ENCODE measurements at regions not wholly inside any gene's neighbourhood (a gene's known extent, or its start where the extent isn't known, plus 50 kb on each side); places are given as distances from the start of the nearest gene placed in this dataset.

GRCh38 chr9:13967011-13967410 lies 346.9 kb downstream of the NFIB start:
- Histone ChIP-seq H3K9ac (replicated peaks; ENCODE audit: extremely low read depth, insufficient read depth, low read length) (no peak overlapping the region), H3K4me2 (ENCODE audit: insufficient read depth, low read length) (no peak overlapping the region), H3K4me3 (replicated peaks in 1 of 3; ENCODE audit: insufficient read depth in 1 of 3, low read depth in 1 of 3, low read length in 3 of 3) (no peak overlapping the region), H3K9me3 (replicated peaks; ENCODE audit: control insufficient read depth, insufficient read depth, low read length) (no peaks in the 10 kb centered on the region), H2AFZ (ENCODE audit: low read depth, low read length) (no peak overlapping the region), H3K36me3 (ENCODE audit: control insufficient read depth in 2 of 2, extremely low read depth in 1 of 2, insufficient read depth in 2 of 2, low read length in 2 of 2) (no peaks in the 10 kb centered on the region), H4K20me1 (replicated peaks; ENCODE audit: control insufficient read depth, extremely low read depth, insufficient read depth, low read length) (no peaks in the 10 kb centered on the region), H3K79me2 (ENCODE audit: control insufficient read depth, insufficient read depth, low read length) (no peaks in the 10 kb centered on the region), H3K9me1 (replicated peaks; ENCODE audit: control insufficient read depth, extremely low read depth, insufficient read depth, low read length) (no peaks in the 10 kb centered on the region), H3K27ac (ENCODE audit: insufficient read depth, low read depth, low read length) (no peak overlapping the region), H3K4me1 (ENCODE audit: control insufficient read depth, extremely low read depth, insufficient read depth, low read length) (peaks cover 5% of the 10 kb centered on the region), H3K27me3 (ENCODE audit: control insufficient read depth in 2 of 2, insufficient read depth in 2 of 2, low read length in 2 of 2) (no peaks in the 10 kb centered on the region)
- ChIA-PET POLR2A (no interaction called here), CTCF (interaction anchor here (0.6 to 2.9 kb wide), 3 partner anchors 9 to 76 kb away, joined by 3 to 9 read pairs (median 4); no protein-coding TSS in a partner anchor)
- TF ChIP-seq GATA2 (IDR thresholded peaks at IDR 0.05; ENCODE audit: insufficient read depth, insufficient read length, low read depth, low read length) (no peak), CTCF (IDR thresholded peaks at IDR 0.05; ENCODE audit: extremely low read depth in 1 of 2, insufficient read depth in 1 of 2, low read depth in 1 of 2, low read length in 2 of 2) (no peak), JUN (IDR thresholded peaks at IDR 0.05; ENCODE audit: borderline replicate concordance, insufficient read depth, insufficient read length, low read depth) (no peak), FOS (IDR thresholded peaks at IDR 0.05; ENCODE audit: borderline replicate concordance, insufficient read depth, low read length) (no peak), POLR2A (IDR thresholded peaks at IDR 0.05; ENCODE audit: low read depth, low read length) (no peak), MYC (IDR thresholded peaks at IDR 0.05; ENCODE audit: low read depth, low read length) (no peak), EZH2 (IDR thresholded peaks at IDR 0.05; ENCODE audit: borderline replicate concordance, low read depth, low read length, severe bottlenecking) (no peak), MAX (IDR thresholded peaks at IDR 0.05; ENCODE audit: insufficient read depth, insufficient read length) (no peak), POLR2AphosphoS5 (IDR thresholded peaks at IDR 0.05; ENCODE audit: insufficient read depth, low read depth, low read length) (no peak)
- FAIRE-seq (no peak), DNase-seq (ENCODE audit: low read depth, low spot score) (no peak)
- BruUV-seq (replicated peaks) = no TSS peak
- intact Hi-C loops (cut with micrococcal nuclease) (no loop called here), dilution Hi-C loops (cut with MboI; ENCODE audit: extremely low pct_ligation_motif_present, low sequenced_read_pairs) (no loop called here)

Measured in endothelial cell of umbilical vein (primary cell).